GM23338 (cell line): ENCODE measurements at regions not wholly inside any gene's neighbourhood (a gene's known extent, or its start where the extent isn't known, plus 50 kb on each side); places are given as distances from the start of the nearest gene placed in this dataset.

Source experiments
- ATAC-seq: fragments of 200-7000 bp; cut with Tn5 transposase; 3 replicates; pipeline ENCODE4 v1.9.1; 2020
- DNase-seq: peaks from one replicate; pipeline ENCODE4 v3.0.0-alpha.2; 2015; ENCODE audit warnings: low spot score
- H2AFZ ChIP-seq: fragments of 200-600 bp; sonication (generic); 2 replicates; pipeline ENCODE4 v1.8.0; 2016; ENCODE audit warnings: antibody characterized with exemption, mild to moderate bottlenecking, moderate library complexity
- H3F3A ChIP-seq: fragments of 200-600 bp; sonication (generic); replicated peaks from 2 replicates; pipeline ENCODE4 v1.8.0; 2017; ENCODE audit warnings: antibody characterized with exemption, mixed run types, low read depth
- H3K27ac ChIP-seq: fragments of 200-600 bp; sonication (generic); 2 replicates; pipeline ENCODE4 v1.6.1; 2016; ENCODE audit warnings: low read depth
- H3K27me3 ChIP-seq: fragments of 200-600 bp; sonication (generic); 2 replicates; pipeline ENCODE4 v1.8.0; 2016; ENCODE audit warnings: mild to moderate bottlenecking, mixed run types, moderate library complexity; ENCODE audit not compliant: insufficient read depth
- H3K36me3 ChIP-seq: fragments of 200-600 bp; sonication (generic); 2 replicates; pipeline ENCODE4 v1.8.0; 2016; ENCODE audit warnings: mild to moderate bottlenecking; ENCODE audit not compliant: insufficient read depth
- H3K4me1 ChIP-seq: fragments of 200-600 bp; sonication (generic); 2 replicates; pipeline ENCODE4 v1.8.0; 2016; ENCODE audit warnings: mild to moderate bottlenecking, moderate library complexity; ENCODE audit not compliant: insufficient read depth
- H3K4me2 ChIP-seq: fragments of 200-600 bp; sonication (generic); 2 replicates; pipeline ENCODE4 v1.7.1; 2017; ENCODE audit warnings: mixed run types
- H3K4me3 ChIP-seq: fragments of 200-600 bp; sonication (generic); 2 replicates; pipeline ENCODE4 v1.6.1; 2016; ENCODE audit warnings: mixed run types
- H3K79me2 ChIP-seq: fragments of 200-600 bp; sonication (generic); replicated peaks from 2 replicates; pipeline ENCODE4 v1.8.0; 2017; ENCODE audit warnings: mild to moderate bottlenecking; ENCODE audit not compliant: insufficient read depth
- H3K9me2 ChIP-seq: fragments of 200-600 bp; sonication (generic); 2 replicates; pipeline ENCODE4 v1.8.0; 2017; ENCODE audit not compliant: insufficient read depth
- H4K20me1 ChIP-seq: fragments of 200-600 bp; sonication (generic); replicated peaks from 2 replicates; pipeline ENCODE4 v1.8.0; 2017; ENCODE audit warnings: mild to moderate bottlenecking; ENCODE audit not compliant: insufficient read depth
- H3K27ac Mint-ChIP-seq: 2 replicates; pipeline ENCODE4 v1.8.0; 2020; ENCODE audit warnings: inconsistent platforms, mild to moderate bottlenecking, moderate library complexity, mixed read lengths
- H3K27me3 Mint-ChIP-seq: 3 replicates; pipeline ENCODE4 v1.8.0; 2022; ENCODE audit warnings: low read depth, mild to moderate bottlenecking, moderate library complexity, mixed read lengths, inconsistent platforms; ENCODE audit not compliant: insufficient read depth, poor library complexity
- H3K36me3 Mint-ChIP-seq: 3 replicates; pipeline ENCODE4 v1.8.0; 2021; ENCODE audit warnings: low read depth, mild to moderate bottlenecking, inconsistent platforms, moderate library complexity, mixed read lengths
- H3K4me1 Mint-ChIP-seq: 3 replicates; pipeline ENCODE4 v1.8.0; 2020; ENCODE audit warnings: mild to moderate bottlenecking, inconsistent platforms, mixed read lengths
- H3K4me3 Mint-ChIP-seq: 3 replicates; pipeline ENCODE4 v1.8.0; 2021; ENCODE audit warnings: moderate library complexity, mild to moderate bottlenecking, inconsistent platforms, mixed read lengths
- H3K9me3 Mint-ChIP-seq: 3 replicates; pipeline ENCODE4 v1.8.0; 2020; ENCODE audit warnings: moderate library complexity, mild to moderate bottlenecking, inconsistent platforms, mixed read lengths
- CREB1 ChIP-seq: fragments of 250-450 bp; sonication (Bioruptor Pico); IDR thresholded peaks from 2 replicates; pipeline ENCODE4 v1.5.0; 2020; ENCODE audit warnings: low read depth, mild to moderate bottlenecking, moderate library complexity
- CTCF ChIP-seq, 2 experiments: fragments of 200-600 bp in 1 of 2; sonication (generic) in 1 of 2; conservative IDR thresholded peaks; 2 replicates each; pipeline versions ENCODE4 v1.5.1 to v1.6.1; 2016 to 2017; ENCODE audit warnings: antibody characterized with exemption in 2 of 2, low read depth in 2 of 2, mild to moderate bottlenecking in 2 of 2, moderate library complexity in 1 of 2
- NANOG ChIP-seq: IDR thresholded peaks from 2 replicates; pipeline ENCODE4 v1.6.1; 2016; ENCODE audit warnings: antibody characterized with exemption, borderline replicate concordance
- ZNF331 ChIP-seq: fragments of 250-450 bp; sonication (Bioruptor Pico); IDR thresholded peaks from 2 replicates; pipeline ENCODE4 v1.5.0; 2020; ENCODE audit warnings: low read depth, mild to moderate bottlenecking, moderate library complexity
- ZNF462 ChIP-seq: fragments of 250-450 bp; sonication (Bioruptor Pico); IDR thresholded peaks from 2 replicates; pipeline ENCODE4 v1.5.0; 2020; ENCODE audit warnings: mild to moderate bottlenecking, moderate library complexity

GRCh38 chr19:5395556-5395955, 54.9 kb upstream of the PTPRS start (continued):
- no peak for TF ChIP-seq CTCF (conservative IDR thresholded peaks at IDR 0.05; ENCODE audit: low read depth in 2 of 2)
- TF ChIP-seq ZNF462 (CRISPR knock-in tag) = no peak

GRCh38 chr19:5396096-5396939, 55.7 kb upstream of the PTPRS start:
- H3K36me3 ChIP-seq = no peaks in the 10 kb centered on the region
- H3K79me2 ChIP-seq = no peaks in the 10 kb centered on the region
- ATAC-seq (peak; percentile 29), DNase-seq (peak; percentile 53)
- no peaks in the 10 kb centered on the region for H3K36me3 Mint-ChIP-seq
- H3K4me2 ChIP-seq = peak overlapping the region; percentile 77
- H3K27me3 Mint-ChIP-seq = peaks cover 14% of the 10 kb centered on the region
- no peaks in the 10 kb centered on the region; the same call in 2 of the 3 replicates for H3K9me3 Mint-ChIP-seq
- H2AFZ ChIP-seq = peak overlapping the region; percentile 50
- H3K27me3 ChIP-seq = no peaks in the 10 kb centered on the region
- no peak overlapping the region for H3K27ac Mint-ChIP-seq
- peaks cover 19% of the 10 kb centered on the region for H3K4me1 ChIP-seq
- H3K27ac ChIP-seq = no peak overlapping the region
- no peaks in the 10 kb centered on the region for H4K20me1 ChIP-seq
- no peaks in the 10 kb centered on the region; the same call in 1 of the 2 replicates for H3F3A ChIP-seq
- H3K4me3 Mint-ChIP-seq = peak overlapping the region; percentile 26
- H3K4me3 ChIP-seq = peak overlapping the region; percentile 36; the same call in 1 of the 2 replicates
- H3K9me2 ChIP-seq = no peaks in the 10 kb centered on the region
- H3K4me1 Mint-ChIP-seq = peaks cover 38% of the 10 kb centered on the region
- TF ChIP-seq ZNF462 (CRISPR knock-in tag) (no peak), CREB1 (CRISPR knock-in tag) (no peak), NANOG (no peak), ZNF331 (CRISPR knock-in tag) (no peak)
